22Rv1 (cell line): ENCODE measurements at regions not wholly inside any gene's neighbourhood (a gene's known extent, or its start where the extent isn't known, plus 50 kb on each side); places are given as distances from the start of the nearest gene placed in this dataset.

Experiments
- H3K27ac ChIP-seq: fragments of 450-650 bp; 2 replicates; pipeline ENCODE4 v1.5.1; 2017
- ZFX ChIP-seq: fragments of 450-650 bp; IDR thresholded peaks from 2 replicates; pipeline ENCODE4 v1.6.1; 2017; ENCODE audit warnings: antibody characterized with exemption, borderline replicate concordance
- TF ChIP-seq, protein P1 (sequence below): fragments of 450-650 bp; IDR thresholded peaks from 2 replicates; pipeline ENCODE4 v1.5.1; 2017; ENCODE audit warnings: mild to moderate bottlenecking

DNA sequence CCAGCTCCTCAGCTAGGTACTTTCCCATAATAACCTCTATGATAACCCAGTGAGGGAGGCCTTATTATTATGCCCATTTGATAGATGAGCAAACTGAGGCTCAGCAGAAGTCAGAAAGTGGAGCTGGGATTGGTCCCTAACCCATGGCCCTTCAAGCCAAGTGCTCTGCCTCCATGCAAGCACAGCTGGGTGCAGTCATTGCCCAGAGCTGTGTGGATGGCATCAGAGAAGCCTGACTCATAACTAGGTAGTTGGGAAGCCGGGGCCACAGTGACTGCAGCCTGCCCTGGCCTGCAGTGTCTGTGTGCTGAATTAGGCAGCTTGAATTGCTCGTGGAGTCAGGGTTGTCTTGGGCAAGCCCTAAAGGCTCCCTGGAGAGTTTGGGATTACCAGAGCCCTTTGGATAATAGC, 89.9 kb upstream of the SLC2A1 start:
- H3K27ac ChIP-seq, result no peak overlapping the region
- TF ChIP-seq, protein P1, sequence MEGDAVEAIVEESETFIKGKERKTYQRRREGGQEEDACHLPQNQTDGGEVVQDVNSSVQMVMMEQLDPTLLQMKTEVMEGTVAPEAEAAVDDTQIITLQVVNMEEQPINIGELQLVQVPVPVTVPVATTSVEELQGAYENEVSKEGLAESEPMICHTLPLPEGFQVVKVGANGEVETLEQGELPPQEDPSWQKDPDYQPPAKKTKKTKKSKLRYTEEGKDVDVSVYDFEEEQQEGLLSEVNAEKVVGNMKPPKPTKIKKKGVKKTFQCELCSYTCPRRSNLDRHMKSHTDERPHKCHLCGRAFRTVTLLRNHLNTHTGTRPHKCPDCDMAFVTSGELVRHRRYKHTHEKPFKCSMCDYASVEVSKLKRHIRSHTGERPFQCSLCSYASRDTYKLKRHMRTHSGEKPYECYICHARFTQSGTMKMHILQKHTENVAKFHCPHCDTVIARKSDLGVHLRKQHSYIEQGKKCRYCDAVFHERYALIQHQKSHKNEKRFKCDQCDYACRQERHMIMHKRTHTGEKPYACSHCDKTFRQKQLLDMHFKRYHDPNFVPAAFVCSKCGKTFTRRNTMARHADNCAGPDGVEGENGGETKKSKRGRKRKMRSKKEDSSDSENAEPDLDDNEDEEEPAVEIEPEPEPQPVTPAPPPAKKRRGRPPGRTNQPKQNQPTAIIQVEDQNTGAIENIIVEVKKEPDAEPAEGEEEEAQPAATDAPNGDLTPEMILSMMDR, result no peak
- no peak for TF ChIP-seq ZFX

DNA sequence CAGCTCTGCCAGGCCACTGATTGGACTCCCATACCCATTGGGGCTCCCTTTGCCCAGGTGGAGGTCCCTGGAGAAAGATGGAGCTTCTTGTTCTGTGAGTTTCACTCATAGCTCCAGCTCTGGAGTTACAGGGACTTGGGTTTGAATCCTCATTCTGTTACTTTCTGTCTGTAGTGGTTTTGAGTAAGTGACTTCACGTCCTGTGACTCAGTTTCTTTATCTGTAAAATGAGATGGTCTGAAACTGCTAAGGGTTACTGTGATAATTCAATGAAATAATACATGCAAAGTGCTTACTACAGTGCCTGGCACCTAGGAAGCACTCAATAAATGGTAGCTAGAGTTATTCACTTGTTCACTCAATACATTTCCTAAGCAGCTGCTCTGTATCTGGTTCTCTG, 88.5 kb upstream of the SLC2A1 start:
- H3K27ac ChIP-seq, result no peak overlapping the region
- no peak for TF ChIP-seq ZFX
- TF ChIP-seq, protein P1, result no peak

DNA sequence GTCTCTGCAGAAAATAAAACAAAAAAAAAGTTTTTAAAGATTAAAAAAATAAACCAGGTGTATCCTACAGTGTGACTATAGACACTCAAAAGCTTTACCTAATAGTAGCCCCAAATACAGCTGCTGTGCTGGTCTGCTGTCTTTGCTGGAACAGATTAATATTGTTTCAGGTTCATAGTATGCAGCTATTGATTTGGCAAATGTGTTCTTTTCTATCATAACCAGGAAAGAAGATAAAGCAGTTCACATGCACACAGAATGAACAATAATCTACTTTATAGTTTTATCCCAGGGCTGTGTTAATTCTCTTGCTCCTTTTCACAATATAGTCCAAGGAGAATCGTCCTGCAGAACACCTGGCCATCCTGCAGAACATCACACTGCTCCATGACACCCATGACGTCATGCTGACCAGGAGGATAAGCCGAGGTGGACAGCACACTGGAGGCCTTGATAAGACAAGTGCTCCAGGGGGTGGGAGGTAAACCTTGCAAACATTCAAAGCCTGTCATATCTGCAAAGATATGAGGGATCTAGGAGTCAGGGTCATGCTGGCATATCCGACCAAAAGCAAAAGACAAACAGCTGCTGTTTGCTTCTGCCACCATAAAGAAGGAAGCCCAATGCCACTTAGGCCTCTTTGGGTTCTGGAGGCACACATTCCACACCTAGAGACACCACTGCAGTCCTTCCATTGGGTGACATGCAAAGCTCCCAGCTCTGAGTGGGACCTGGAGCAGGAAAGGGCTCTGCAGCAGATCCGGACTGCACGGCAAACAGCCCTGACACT, 86.1 kb upstream of the SLC2A1 start:
- no peak for TF ChIP-seq ZFX
- TF ChIP-seq, protein P1, result no peak

DNA sequence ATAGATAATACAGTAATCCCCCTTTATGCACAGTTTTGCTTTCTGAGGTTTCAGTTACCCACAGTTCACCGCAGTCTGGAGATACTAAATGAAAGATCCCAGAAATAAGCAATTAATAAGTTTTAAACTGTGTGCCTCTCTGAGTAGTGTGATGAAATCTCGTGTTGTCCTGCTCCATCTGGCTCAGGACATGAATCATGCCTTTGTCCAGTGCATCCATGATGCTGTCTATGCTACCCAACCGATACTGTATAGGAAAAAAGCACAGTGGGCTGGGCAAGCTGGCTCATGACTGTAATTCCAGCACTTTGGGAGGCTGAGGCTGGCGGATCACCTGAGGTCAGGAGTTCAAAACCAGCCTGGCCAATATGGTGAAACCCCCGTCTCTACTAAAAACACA, 85.0 kb upstream of the SLC2A1 start:
- no peak for TF ChIP-seq ZFX
- TF ChIP-seq, protein P1, result no peak
- no peak overlapping the region for H3K27ac ChIP-seq

More for the DNA sequence above, 86.1 kb upstream of the SLC2A1 start:
- H3K27ac ChIP-seq, result no peak overlapping the region

DNA sequence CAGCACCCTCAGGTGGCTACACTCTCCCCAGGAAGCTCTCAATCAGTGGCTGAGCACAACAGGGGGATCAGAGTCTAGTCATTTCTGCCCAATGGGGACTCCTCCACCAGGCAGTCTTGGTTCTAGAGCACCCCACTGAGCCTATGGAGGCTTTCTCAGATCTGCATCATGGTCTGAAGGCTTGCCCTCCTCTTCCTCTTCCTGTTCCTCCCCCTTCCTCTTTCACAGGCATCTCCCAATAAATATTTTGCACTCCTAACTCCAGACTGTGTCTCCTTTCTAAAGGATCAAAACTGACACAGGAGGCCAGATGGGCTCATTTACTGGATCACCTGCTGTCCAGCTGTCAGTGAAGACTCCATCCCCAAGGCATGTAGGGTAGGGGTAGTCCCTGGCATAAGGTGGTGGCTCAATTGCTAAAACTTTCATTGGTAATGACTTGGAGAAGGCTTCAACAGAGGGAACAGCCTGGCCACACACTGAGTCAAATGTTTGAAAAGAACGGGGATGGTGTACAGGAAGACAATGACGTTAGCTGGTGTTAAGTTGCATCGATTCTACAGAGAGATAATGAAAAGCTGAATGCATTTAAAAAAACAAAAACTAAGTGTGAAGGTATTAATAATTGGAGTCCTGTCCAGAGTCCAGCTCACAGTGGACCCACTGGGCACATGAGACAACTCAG, 84.2 kb upstream of the SLC2A1 start:
- TF ChIP-seq ZFX, result no peak
- TF ChIP-seq, protein P1, result no peak
- no peak overlapping the region for H3K27ac ChIP-seq

DNA sequence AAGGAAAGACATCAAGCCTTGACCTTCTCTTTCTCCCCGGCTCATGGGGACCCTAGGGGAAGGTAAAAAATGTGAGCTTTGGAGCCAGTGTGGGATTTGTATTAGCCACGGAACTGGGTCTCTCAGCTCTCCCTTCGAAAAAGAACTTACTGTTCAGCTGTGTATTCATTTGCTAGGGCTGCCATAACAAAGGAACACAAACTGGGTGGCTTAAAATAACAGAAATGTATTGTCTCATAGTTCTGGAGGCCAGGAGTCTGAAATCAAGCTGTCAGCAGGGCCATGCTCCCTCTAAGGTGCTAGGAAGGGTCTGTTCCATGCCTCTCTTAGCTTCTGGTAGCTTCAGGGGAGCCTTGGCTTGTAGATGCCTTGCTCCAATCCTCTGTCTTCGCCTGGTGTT, 83.5 kb upstream of the SLC2A1 start:
- no peak overlapping the region for H3K27ac ChIP-seq
- TF ChIP-seq, protein P1, result no peak
- TF ChIP-seq ZFX, result no peak

DNA sequence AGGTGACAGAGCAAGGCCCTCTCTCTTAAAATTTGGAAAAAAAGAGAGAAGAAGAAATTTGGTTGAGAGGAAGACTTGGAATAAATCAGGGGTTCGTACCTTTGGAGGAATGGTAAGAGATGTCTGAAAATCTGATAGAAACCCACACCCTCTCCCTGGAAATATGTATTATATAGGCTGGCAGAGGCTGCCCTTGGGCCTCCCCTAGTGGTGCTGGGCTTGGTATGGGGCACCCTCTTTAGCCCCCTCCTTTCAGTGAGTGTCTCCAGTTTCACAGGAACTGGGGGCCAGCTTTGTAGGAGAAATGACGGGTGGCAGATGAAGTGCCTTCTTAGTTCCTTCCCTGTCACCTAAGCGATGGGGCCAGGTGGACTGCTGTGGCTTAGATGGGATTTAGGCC, 82.9 kb upstream of the SLC2A1 start:
- TF ChIP-seq, protein P1, result no peak
- TF ChIP-seq ZFX, result no peak
- no peak overlapping the region for H3K27ac ChIP-seq
